GM10266 (cell line): ENCODE measurements at regions not wholly inside any gene's neighbourhood (a gene's known extent, or its start where the extent isn't known, plus 50 kb on each side); places are given as distances from the start of the nearest gene placed in this dataset.
"Not testable (repeated sequence)": the region's sequence is repeated elsewhere in the genome, so short reads cannot be mapped to it uniquely, and the experiment has no call there.

Source experiments
- DNase-seq: peaks from one replicate; pipeline ENCODE4 v3.0.0; 2012; ENCODE audit errors: extremely low spot score
- CTCF ChIP-seq: IDR thresholded peaks from 2 replicates; pipeline ENCODE4 v1.5.1; 2012; ENCODE audit warnings: mild to moderate bottlenecking, low read depth; ENCODE audit not compliant: control insufficient read depth, insufficient read depth; ENCODE audit errors: missing control alignments

DNA sequence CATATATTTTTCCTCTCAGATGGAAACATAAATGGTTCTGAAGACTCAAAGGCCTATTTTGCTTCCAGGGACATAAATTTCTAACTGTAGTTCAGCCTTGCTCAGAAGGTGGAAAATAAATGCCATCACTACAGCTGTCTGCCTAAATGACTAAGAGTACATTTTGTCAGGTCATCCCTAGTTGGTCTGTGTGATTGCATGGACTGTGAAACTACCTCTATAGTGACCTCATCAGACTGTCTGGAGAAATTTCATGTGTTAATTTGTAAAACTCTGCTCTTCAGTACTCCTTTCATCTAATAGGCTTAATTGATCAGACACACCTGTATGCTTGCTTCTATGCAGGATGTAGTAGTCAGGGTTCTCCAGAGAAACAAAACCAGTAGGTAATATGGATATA is 886.9 kb downstream of the AMY1C start:
- peak; percentile 5 for DNase-seq
- no peak for TF ChIP-seq CTCF

- no peak for DNase-seq
Observed at GRCh38 chr1:104646233-104646632, 896.5 kb downstream of the AMY1C start.

DNA sequence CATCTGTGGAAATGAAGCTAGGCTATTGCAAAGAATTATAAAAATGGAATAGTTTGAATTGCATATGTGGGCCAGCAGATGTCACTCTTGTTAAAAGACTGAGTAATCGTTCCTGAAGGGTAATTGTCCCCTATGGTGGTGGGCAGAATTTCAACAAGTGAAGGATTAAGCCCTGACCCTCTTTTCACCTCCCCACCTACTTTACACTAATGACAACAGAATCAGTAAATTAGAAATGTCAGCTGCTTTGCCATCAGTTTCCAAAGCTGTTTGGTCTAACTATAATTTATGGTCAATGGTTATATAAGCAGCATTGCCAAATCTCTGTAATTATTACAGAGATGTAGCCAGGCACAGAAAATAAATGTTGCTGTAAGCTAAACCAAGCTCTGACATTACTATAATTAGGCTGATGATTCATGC is 898.6 kb downstream of the AMY1C start:
- TF ChIP-seq CTCF, result peak; percentile 62
- peak; percentile 20 for DNase-seq

More at GRCh38 chr1:104646233-104646632, 896.5 kb downstream of the AMY1C start:
- TF ChIP-seq CTCF, result no peak

DNA sequence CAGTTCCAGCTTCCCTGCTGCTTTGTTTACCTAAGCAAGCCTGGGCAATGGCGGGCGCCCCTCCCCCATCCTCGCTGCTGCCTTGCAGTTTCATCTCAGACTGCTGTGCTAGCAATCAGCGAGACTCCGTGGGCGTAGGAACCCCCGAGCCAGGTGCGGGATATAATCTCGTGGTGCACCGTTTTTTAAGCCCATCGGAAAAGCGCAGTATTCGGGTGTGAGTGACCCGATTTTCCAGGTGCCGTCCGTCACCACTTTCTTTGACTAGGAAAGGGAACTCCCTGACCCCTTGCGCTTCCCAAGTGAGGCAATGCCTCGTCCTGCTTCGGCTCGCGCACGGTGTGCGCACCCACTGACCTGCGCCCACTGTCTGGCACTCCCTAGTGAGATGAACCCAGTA is 914.7 kb downstream of the AMY1C start:
- not testable (repeated sequence) for DNase-seq

DNA sequence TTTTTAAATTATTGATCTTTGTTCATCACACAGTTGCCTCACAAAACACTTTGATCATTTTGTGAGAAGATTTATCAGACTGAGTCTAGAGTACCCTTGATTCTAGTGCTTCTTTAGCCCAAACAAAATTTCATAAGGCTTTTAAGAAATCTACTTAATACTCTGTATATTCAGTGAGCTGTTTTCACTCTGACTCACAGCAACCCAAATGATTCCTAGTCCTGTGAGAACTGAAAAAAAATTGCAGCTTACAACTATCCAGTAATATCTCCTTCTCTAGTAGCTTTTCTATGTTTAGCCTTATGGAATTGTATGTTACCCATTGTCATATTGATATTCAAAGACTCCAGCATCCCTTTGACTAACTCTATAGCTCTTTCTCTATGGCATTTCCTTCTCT is 915.6 kb downstream of the AMY1C start:
- TF ChIP-seq CTCF, result no peak
- no peak for DNase-seq

DNA sequence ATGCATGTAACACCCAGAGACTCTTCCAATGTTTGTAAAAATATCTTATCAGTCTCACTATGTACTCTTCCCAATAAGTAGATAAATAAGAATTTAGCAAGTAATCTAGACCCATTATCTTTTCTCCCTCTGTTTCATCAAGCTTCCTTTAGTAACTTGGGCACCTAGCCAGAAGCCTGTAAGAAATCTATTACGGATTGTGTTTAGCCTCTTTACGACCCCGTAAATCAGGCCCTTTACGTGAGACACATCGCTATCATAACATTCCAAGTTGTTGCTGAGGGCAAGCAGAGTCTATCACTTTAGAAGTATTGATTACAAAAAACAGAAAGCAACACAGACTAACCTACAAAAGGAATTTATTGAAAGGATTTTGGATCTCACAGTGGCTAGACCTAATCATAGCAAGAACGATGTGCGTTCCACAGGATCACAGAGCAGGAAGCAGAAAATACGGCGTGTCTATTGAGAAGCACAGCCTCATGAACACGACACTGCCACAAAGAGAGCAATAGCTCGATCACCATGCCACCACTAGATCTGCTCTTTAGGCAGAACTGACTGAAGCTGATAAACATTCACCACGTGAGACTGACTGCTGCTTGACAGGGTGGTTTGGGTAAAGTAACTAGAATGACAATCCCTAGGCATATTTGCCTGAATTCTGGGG is 922.1 kb downstream of the AMY1C start:
- TF ChIP-seq CTCF, result no peak
- no peak for DNase-seq

DNA sequence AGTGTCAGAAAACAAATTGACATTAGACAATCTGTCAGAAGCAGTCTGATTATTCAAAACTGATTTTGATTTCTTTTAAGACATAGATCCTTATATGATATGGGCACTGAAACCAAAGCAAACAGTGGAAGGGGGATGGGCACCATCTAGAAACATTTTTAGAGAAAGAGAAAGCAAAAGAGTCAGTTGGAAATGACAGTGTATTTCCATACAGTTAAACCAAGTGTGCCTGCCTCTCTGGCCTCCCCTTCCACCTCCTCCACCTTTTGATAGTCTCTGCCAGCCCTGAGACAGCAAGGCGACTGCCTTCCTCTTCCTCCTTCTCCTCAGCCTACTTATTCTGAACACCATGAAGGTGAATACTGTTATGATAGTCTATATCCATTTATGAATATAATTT is 949.7 kb downstream of the AMY1C start:
- TF ChIP-seq CTCF, result no peak
- no peak for DNase-seq

- TF ChIP-seq CTCF, result no peak
- DNase-seq, result no peak
Observed at GRCh38 chr1:104702731-104703130, 953.0 kb downstream of the AMY1C start.
